ENCODE measurements at regions not wholly inside any gene's neighbourhood (a gene's known extent, or its start where the extent isn't known, plus 50 kb on each side); places are given as distances from the start of the nearest gene placed in this dataset.

GRCh38 chr5:113693701-113694100 is 180.2 kb downstream of the YTHDC2 start:
- H3K36me3 Mint-ChIP-seq (ENCODE audit: low read depth) = 0 out of 3 replicates have a peak, but pooled peaks cover 2% of the 10 kb centered on the region
- H3K4me1 ChIP-seq (ENCODE audit: insufficient read depth) = peaks cover 23% of the 10 kb centered on the region
- H3F3A ChIP-seq (replicated peaks; ENCODE audit: low read depth) = no peaks in the 10 kb centered on the region
- no peaks in the 10 kb centered on the region for H3K27me3 ChIP-seq (ENCODE audit: insufficient read depth)
- H3K36me3 ChIP-seq (ENCODE audit: insufficient read depth) = no peaks in the 10 kb centered on the region
- no peaks in the 10 kb centered on the region for H3K79me2 ChIP-seq (replicated peaks; ENCODE audit: insufficient read depth)
- no peak overlapping the region for H3K27ac ChIP-seq (ENCODE audit: low read depth)
- H2AFZ ChIP-seq = peak overlapping the region; percentile 35
- H3K4me3 Mint-ChIP-seq = peak overlapping the region; percentile 62
- peaks cover 45% of the 10 kb centered on the region for H3K4me1 Mint-ChIP-seq
- DNase-seq (ENCODE audit: low spot score) (no peak), ATAC-seq (no peak)
- H3K9me2 ChIP-seq (ENCODE audit: insufficient read depth) = peaks cover 11% of the 10 kb centered on the region; the same call in 1 of the 2 replicates
- peaks cover 5% of the 10 kb centered on the region; the same call in 1 of the 3 replicates for H3K9me3 Mint-ChIP-seq
- H3K4me3 ChIP-seq = peak overlapping the region; percentile 38; the same call in 1 of the 2 replicates
- no peak overlapping the region for H3K27ac Mint-ChIP-seq
- peak overlapping the region; percentile 56 for H3K4me2 ChIP-seq
- H3K27me3 Mint-ChIP-seq (ENCODE audit: insufficient read depth, low read depth, poor library complexity) = peaks cover 4% of the 10 kb centered on the region
- TF ChIP-seq JUNB (IDR thresholded peaks at IDR 0.05; ENCODE audit: unreplicated experiment) (no peak), CREB1 (CRISPR knock-in tag; IDR thresholded peaks at IDR 0.05; ENCODE audit: low read depth) (no peak), NANOG (IDR thresholded peaks at IDR 0.05; ENCODE audit: borderline replicate concordance) (no peak), STAT1 (IDR thresholded peaks at IDR 0.05; ENCODE audit: unreplicated experiment) (no peak), POLR2AphosphoS5 (IDR thresholded peaks at IDR 0.05; ENCODE audit: low read depth) (no peak), ZNF114 (CRISPR knock-in tag; IDR thresholded peaks at IDR 0.05) (no peak), ZNF331 (CRISPR knock-in tag; IDR thresholded peaks at IDR 0.05; ENCODE audit: low read depth) (no peak), EZH2phosphoT487 (IDR thresholded peaks at IDR 0.05; ENCODE audit: unreplicated experiment) (no peak), CTCF (conservative IDR thresholded peaks at IDR 0.05; ENCODE audit: low read depth in 2 of 2) (no peak), EZH2 (IDR thresholded peaks at IDR 0.05; ENCODE audit: low read depth, unreplicated experiment) (no peak)
- TF ChIP-seq, protein P1, sequence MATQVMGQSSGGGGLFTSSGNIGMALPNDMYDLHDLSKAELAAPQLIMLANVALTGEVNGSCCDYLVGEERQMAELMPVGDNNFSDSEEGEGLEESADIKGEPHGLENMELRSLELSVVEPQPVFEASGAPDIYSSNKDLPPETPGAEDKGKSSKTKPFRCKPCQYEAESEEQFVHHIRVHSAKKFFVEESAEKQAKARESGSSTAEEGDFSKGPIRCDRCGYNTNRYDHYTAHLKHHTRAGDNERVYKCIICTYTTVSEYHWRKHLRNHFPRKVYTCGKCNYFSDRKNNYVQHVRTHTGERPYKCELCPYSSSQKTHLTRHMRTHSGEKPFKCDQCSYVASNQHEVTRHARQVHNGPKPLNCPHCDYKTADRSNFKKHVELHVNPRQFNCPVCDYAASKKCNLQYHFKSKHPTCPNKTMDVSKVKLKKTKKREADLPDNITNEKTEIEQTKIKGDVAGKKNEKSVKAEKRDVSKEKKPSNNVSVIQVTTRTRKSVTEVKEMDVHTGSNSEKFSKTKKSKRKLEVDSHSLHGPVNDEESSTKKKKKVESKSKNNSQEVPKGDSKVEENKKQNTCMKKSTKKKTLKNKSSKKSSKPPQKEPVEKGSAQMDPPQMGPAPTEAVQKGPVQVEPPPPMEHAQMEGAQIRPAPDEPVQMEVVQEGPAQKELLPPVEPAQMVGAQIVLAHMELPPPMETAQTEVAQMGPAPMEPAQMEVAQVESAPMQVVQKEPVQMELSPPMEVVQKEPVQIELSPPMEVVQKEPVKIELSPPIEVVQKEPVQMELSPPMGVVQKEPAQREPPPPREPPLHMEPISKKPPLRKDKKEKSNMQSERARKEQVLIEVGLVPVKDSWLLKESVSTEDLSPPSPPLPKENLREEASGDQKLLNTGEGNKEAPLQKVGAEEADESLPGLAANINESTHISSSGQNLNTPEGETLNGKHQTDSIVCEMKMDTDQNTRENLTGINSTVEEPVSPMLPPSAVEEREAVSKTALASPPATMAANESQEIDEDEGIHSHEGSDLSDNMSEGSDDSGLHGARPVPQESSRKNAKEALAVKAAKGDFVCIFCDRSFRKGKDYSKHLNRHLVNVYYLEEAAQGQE (IDR thresholded peaks at IDR 0.05; ENCODE audit: unreplicated experiment) = no peak
- TF ChIP-seq, protein P2, sequence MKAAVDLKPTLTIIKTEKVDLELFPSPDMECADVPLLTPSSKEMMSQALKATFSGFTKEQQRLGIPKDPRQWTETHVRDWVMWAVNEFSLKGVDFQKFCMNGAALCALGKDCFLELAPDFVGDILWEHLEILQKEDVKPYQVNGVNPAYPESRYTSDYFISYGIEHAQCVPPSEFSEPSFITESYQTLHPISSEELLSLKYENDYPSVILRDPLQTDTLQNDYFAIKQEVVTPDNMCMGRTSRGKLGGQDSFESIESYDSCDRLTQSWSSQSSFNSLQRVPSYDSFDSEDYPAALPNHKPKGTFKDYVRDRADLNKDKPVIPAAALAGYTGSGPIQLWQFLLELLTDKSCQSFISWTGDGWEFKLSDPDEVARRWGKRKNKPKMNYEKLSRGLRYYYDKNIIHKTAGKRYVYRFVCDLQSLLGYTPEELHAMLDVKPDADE (IDR thresholded peaks at IDR 0.05) = no peak
- TF ChIP-seq, protein P3, sequence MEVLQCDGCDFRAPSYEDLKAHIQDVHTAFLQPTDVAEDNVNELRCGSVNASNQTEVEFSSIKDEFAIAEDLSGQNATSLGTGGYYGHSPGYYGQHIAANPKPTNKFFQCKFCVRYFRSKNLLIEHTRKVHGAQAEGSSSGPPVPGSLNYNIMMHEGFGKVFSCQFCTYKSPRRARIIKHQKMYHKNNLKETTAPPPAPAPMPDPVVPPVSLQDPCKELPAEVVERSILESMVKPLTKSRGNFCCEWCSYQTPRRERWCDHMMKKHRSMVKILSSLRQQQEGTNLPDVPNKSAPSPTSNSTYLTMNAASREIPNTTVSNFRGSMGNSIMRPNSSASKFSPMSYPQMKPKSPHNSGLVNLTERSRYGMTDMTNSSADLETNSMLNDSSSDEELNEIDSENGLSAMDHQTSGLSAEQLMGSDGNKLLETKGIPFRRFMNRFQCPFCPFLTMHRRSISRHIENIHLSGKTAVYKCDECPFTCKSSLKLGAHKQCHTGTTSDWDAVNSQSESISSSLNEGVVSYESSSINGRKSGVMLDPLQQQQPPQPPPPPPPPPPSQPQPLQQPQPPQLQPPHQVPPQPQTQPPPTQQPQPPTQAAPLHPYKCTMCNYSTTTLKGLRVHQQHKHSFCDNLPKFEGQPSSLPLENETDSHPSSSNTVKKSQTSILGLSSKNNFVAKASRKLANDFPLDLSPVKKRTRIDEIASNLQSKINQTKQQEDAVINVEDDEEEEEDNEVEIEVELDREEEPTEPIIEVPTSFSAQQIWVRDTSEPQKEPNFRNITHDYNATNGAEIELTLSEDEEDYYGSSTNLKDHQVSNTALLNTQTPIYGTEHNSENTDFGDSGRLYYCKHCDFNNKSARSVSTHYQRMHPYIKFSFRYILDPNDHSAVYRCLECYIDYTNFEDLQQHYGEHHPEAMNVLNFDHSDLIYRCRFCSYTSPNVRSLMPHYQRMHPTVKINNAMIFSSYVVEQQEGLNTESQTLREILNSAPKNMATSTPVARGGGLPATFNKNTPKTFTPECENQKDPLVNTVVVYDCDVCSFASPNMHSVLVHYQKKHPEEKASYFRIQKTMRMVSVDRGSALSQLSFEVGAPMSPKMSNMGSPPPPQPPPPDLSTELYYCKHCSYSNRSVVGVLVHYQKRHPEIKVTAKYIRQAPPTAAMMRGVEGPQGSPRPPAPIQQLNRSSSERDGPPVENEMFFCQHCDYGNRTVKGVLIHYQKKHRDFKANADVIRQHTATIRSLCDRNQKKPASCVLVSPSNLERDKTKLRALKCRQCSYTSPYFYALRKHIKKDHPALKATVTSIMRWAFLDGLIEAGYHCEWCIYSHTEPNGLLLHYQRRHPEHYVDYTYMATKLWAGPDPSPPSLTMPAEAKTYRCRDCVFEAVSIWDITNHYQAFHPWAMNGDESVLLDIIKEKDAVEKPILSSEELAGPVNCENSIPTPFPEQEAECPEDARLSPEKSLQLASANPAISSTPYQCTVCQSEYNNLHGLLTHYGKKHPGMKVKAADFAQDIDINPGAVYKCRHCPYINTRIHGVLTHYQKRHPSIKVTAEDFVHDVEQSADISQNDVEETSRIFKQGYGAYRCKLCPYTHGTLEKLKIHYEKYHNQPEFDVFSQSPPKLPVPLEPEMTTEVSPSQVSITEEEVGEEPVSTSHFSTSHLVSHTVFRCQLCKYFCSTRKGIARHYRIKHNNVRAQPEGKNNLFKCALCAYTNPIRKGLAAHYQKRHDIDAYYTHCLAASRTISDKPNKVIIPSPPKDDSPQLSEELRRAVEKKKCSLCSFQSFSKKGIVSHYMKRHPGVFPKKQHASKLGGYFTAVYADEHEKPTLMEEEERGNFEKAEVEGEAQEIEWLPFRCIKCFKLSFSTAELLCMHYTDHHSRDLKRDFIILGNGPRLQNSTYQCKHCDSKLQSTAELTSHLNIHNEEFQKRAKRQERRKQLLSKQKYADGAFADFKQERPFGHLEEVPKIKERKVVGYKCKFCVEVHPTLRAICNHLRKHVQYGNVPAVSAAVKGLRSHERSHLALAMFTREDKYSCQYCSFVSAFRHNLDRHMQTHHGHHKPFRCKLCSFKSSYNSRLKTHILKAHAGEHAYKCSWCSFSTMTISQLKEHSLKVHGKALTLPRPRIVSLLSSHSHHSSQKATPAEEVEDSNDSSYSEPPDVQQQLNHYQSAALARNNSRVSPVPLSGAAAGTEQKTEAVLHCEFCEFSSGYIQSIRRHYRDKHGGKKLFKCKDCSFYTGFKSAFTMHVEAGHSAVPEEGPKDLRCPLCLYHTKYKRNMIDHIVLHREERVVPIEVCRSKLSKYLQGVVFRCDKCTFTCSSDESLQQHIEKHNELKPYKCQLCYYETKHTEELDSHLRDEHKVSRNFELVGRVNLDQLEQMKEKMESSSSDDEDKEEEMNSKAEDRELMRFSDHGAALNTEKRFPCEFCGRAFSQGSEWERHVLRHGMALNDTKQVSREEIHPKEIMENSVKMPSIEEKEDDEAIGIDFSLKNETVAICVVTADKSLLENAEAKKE (CRISPR knock-in tag; IDR thresholded peaks at IDR 0.05) = no peak
- no peaks in the 10 kb centered on the region for H4K20me1 ChIP-seq (replicated peaks; ENCODE audit: insufficient read depth)
